Keratinocyte (primary cell): ENCODE measurements at regions not wholly inside any gene's neighbourhood (a gene's known extent, or its start where the extent isn't known, plus 50 kb on each side); places are given as distances from the start of the nearest gene placed in this dataset.

Experiments used
- DNase-seq: peaks from one replicate; pipeline ENCODE4 v3.0.0-alpha.2; 2011; ENCODE audit warnings: low read depth, missing footprints, low spot score
- FAIRE-seq: peaks from 2 replicates; lab custom pipeline; 2011; peaks lifted over from hg19 to GRCh38; lab: Jason Lieb, UNC
- H2AFZ ChIP-seq: 2 replicates; pipeline ENCODE4 v1.6.0; 2012; ENCODE audit warnings: low read length, control low read depth, inconsistent platforms; ENCODE audit not compliant: control insufficient read depth
- H3K27ac ChIP-seq: 2 replicates; pipeline ENCODE4 v1.5.1; 2011; ENCODE audit warnings: low read length; ENCODE audit not compliant: control insufficient read depth, insufficient read depth
- H3K27me3 ChIP-seq: 3 replicates; pipeline ENCODE4 v1.6.0; 2011; ENCODE audit warnings: low read length; ENCODE audit not compliant: control insufficient read depth, insufficient read depth; ENCODE audit errors: extremely low read depth
- H3K36me3 ChIP-seq, 2 experiments: 2 replicates in 1 of 2; 3 replicates in 1 of 2; pipeline ENCODE4 v1.5.1; 2011; ENCODE audit warnings: low read length in 2 of 2, mild to moderate bottlenecking in 1 of 2; ENCODE audit not compliant: control insufficient read depth in 2 of 2, insufficient read depth in 2 of 2; ENCODE audit errors: extremely low read depth in 1 of 2
- H3K4me1 ChIP-seq: 3 replicates; pipeline ENCODE4 v1.5.1; 2011; ENCODE audit warnings: low read length; ENCODE audit not compliant: control insufficient read depth, insufficient read depth; ENCODE audit errors: extremely low read depth
- H3K4me2 ChIP-seq: 3 replicates; pipeline ENCODE4 v1.6.0; 2011; ENCODE audit warnings: low read depth, low read length; ENCODE audit not compliant: control insufficient read depth, insufficient read depth; ENCODE audit errors: extremely low read depth
- H3K4me3 ChIP-seq, 3 experiments: fragments of 200-600 bp in 1 of 3; sonication (generic) in 1 of 3; 2 replicates in 2 of 3; 3 replicates in 1 of 3; pipeline ENCODE4 v1.5.1; 2011 to 2016; ENCODE audit warnings: low read length in 3 of 3, mild to moderate bottlenecking in 3 of 3, control low read depth in 2 of 3, inconsistent platforms in 1 of 3, low read depth in 1 of 3, mixed read lengths in 1 of 3, mixed run types in 1 of 3, moderate library complexity in 1 of 3; ENCODE audit not compliant: control insufficient read depth in 2 of 3, insufficient read depth in 2 of 3; ENCODE audit errors: extremely low read depth in 1 of 3
- H3K79me2 ChIP-seq: 2 replicates; pipeline ENCODE4 v1.6.0; 2012; ENCODE audit warnings: low read length; ENCODE audit not compliant: control insufficient read depth, insufficient read depth
- H3K9ac ChIP-seq: 3 replicates; pipeline ENCODE4 v1.6.0; 2011; ENCODE audit warnings: low read length; ENCODE audit not compliant: control insufficient read depth, insufficient read depth; ENCODE audit errors: extremely low read depth
- H3K9me1 ChIP-seq: 3 replicates; pipeline ENCODE4 v1.6.0; 2011; ENCODE audit warnings: low read length; ENCODE audit not compliant: control insufficient read depth, insufficient read depth; ENCODE audit errors: extremely low read depth
- H3K9me3 ChIP-seq: 2 replicates; pipeline ENCODE4 v1.5.1; 2012; ENCODE audit warnings: low read depth, low read length; ENCODE audit not compliant: control insufficient read depth
- H4K20me1 ChIP-seq: 3 replicates; pipeline ENCODE4 v1.6.0; 2011; ENCODE audit warnings: low read length; ENCODE audit not compliant: control insufficient read depth, insufficient read depth; ENCODE audit errors: extremely low read depth
- EZH2 ChIP-seq: IDR thresholded peaks from one replicate; pipeline ENCODE4 v1.6.1; 2012; ENCODE audit warnings: inconsistent platforms, mild to moderate bottlenecking, low read length, moderate library complexity
- dilution Hi-C: fragments of 300-500 bp; cut with MboI; formaldehyde crosslinking; loops from one replicate; pipeline ENCODE4 v1.7.0; 2020; ENCODE audit warnings: low sequenced_read_pairs; ENCODE audit not compliant: extremely low pct_ligation_motif_present
- TF ChIP-seq, protein P1 (sequence below), 3 experiments: IDR thresholded peaks in 1 of 3; conservative IDR thresholded peaks in 1 of 3; optimal IDR thresholded peaks in 1 of 3; 2 replicates in 2 of 3; 3 replicates in 1 of 3; pipeline versions ENCODE3 to v1.5.1; 2011; ENCODE audit warnings: low read length in 3 of 3, mild to moderate bottlenecking in 3 of 3, moderate library complexity in 2 of 3, control low read depth in 1 of 3, inconsistent platforms in 1 of 3; ENCODE audit not compliant: insufficient read depth in 2 of 3; ENCODE audit errors: extremely low read depth in 1 of 3

DNA sequence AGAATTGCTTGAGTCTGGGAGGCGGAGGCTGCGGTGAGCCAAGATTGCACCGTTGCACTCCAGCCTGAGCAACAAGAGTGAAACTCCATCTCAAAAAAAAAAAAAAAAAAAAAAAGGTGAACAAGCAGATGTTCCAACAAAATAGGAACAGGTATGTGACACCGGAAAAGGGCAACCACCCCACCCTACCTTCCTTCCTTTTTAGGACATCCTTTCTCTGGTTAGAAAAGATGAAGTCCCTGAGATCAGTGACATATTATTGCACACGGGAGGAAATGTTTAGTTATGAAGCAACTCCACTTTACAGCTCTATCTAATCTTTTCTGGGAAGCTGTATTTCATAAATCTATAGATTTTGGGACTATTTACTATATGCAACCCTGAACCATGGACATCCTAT lies 114.2 kb upstream of the MON1B start:
- Histone ChIP-seq H3K9ac (no peak overlapping the region), H3K36me3 (no peaks in the 10 kb centered on the region), H3K27me3 (no peaks in the 10 kb centered on the region), H3K9me1 (no peaks in the 10 kb centered on the region), H3K27ac (no peak overlapping the region), H3K4me3 (no peak overlapping the region), H2AFZ (no peak overlapping the region), H3K4me2 (no peak overlapping the region), H3K79me2 (no peaks in the 10 kb centered on the region), H3K9me3 (no peaks in the 10 kb centered on the region), H3K4me1 (no peaks in the 10 kb centered on the region), H4K20me1 (no peaks in the 10 kb centered on the region)
- dilution Hi-C loops = no loop called here
- FAIRE-seq (no peak), DNase-seq (no peak)
- TF ChIP-seq, protein P1, sequence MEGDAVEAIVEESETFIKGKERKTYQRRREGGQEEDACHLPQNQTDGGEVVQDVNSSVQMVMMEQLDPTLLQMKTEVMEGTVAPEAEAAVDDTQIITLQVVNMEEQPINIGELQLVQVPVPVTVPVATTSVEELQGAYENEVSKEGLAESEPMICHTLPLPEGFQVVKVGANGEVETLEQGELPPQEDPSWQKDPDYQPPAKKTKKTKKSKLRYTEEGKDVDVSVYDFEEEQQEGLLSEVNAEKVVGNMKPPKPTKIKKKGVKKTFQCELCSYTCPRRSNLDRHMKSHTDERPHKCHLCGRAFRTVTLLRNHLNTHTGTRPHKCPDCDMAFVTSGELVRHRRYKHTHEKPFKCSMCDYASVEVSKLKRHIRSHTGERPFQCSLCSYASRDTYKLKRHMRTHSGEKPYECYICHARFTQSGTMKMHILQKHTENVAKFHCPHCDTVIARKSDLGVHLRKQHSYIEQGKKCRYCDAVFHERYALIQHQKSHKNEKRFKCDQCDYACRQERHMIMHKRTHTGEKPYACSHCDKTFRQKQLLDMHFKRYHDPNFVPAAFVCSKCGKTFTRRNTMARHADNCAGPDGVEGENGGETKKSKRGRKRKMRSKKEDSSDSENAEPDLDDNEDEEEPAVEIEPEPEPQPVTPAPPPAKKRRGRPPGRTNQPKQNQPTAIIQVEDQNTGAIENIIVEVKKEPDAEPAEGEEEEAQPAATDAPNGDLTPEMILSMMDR (optimal IDR thresholded peaks at IDR 0.05 in 1 of 3, IDR thresholded peaks at IDR 0.05 in 1 of 3, conservative IDR thresholded peaks at IDR 0.05 in 1 of 3; ENCODE audit: extremely low read depth in 1 of 3, insufficient read depth in 2 of 3, low read length in 3 of 3) = no peak
- TF ChIP-seq EZH2 = no peak

DNA sequence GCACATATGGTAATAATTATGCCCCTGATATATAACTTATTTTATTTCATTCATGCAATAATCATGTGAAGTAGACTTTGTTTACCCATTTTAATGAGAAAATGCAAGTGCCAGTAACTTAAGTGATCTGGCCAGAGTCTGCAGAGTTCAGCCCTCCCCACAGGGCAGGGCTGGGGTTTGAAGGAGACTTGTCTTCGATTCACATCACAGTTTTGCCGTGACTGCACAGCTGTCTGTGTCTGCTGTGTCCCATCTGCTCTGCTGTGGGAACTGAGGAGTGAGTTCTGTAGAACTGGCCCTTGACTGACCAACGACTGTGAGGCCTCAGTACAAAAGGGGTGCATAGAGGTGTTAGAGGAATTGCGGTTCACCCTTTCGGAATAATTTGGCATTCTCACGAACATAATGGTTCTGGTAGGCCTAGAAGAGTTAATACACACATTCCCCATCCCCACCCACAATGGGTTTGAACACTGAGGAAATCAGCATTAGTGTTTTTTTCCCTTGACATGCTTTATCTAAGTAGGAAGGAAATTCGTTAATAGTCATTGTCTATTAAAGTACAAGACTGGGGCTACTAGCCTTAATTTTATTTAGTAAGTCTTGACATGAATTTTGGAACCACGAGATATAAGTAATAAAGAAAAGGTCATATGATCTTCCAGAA lies 113.6 kb upstream of the MON1B start:
- H3K9me3 ChIP-seq = no peaks in the 10 kb centered on the region
- H4K20me1 ChIP-seq = no peaks in the 10 kb centered on the region
- no peaks in the 10 kb centered on the region for H3K27me3 ChIP-seq
- H3K9me1 ChIP-seq = no peaks in the 10 kb centered on the region
- no peak overlapping the region for H3K9ac ChIP-seq
- H3K36me3 ChIP-seq = no peaks in the 10 kb centered on the region
- dilution Hi-C loops = no loop called here
- no peak overlapping the region for H2AFZ ChIP-seq
- no peaks in the 10 kb centered on the region for H3K4me1 ChIP-seq
- H3K4me3 ChIP-seq = no peak overlapping the region
- no peak for DNase-seq
- FAIRE-seq = no peak
- TF ChIP-seq, protein P1 (optimal IDR thresholded peaks at IDR 0.05 in 1 of 3, IDR thresholded peaks at IDR 0.05 in 1 of 3, conservative IDR thresholded peaks at IDR 0.05 in 1 of 3; ENCODE audit: extremely low read depth in 1 of 3, insufficient read depth in 2 of 3, low read length in 3 of 3) = no peak
- TF ChIP-seq EZH2 = no peak
- no peak overlapping the region for H3K27ac ChIP-seq
- H3K4me2 ChIP-seq = no peak overlapping the region
- H3K79me2 ChIP-seq = no peaks in the 10 kb centered on the region
